SK-N-SH treated with all-trans-retinoic acid at 6 μM for 48 hours (cell line): ENCODE measurements at regions not wholly inside any gene's neighbourhood (a gene's known extent, or its start where the extent isn't known, plus 50 kb on each side); places are given as distances from the start of the nearest gene placed in this dataset.

Experiments
- ATAC-seq: fragments of 200-7000 bp; cut with Tn5 transposase; 3 replicates; pipeline ENCODE4 v1.9.1; 2020; ENCODE audit warnings: mild to moderate bottlenecking, moderate library complexity
- ARNTL ChIP-seq: fragments of 450-650 bp; formaldehyde crosslinking; IDR thresholded peaks from 2 replicates; pipeline ENCODE4 v1.5.0; 2020; ENCODE audit warnings: low read depth, mild to moderate bottlenecking, moderate library complexity, borderline replicate concordance
- BACH2 ChIP-seq: fragments of 250-450 bp; sonication (Bioruptor Pico); IDR thresholded peaks from 2 replicates; pipeline ENCODE4 v1.9.0; 2021; ENCODE audit warnings: mild to moderate bottlenecking, borderline replicate concordance
- CREB5 ChIP-seq: fragments of 250-450 bp; sonication (Bioruptor Pico); IDR thresholded peaks from 2 replicates; pipeline ENCODE4 v1.5.1; 2020; ENCODE audit warnings: low read depth, mild to moderate bottlenecking, moderate library complexity
- CSDC2 ChIP-seq: fragments of 250-450 bp; sonication (Bioruptor Pico); IDR thresholded peaks from 2 replicates; pipeline ENCODE4 v1.5.0; 2020; ENCODE audit warnings: mild to moderate bottlenecking, moderate library complexity
- CSRNP3 ChIP-seq: fragments of 250-450 bp; sonication (Bioruptor Pico); IDR thresholded peaks from 2 replicates; pipeline ENCODE4 v1.5.1; 2021; ENCODE audit warnings: mild to moderate bottlenecking, moderate library complexity
- GLIS3 ChIP-seq: fragments of 250-450 bp; sonication (Bioruptor Pico); IDR thresholded peaks from 2 replicates; pipeline ENCODE4 v1.5.0; 2020; ENCODE audit warnings: mild to moderate bottlenecking, moderate library complexity
- ISL1 ChIP-seq: fragments of 250-450 bp; sonication (Bioruptor Pico); IDR thresholded peaks from 2 replicates; pipeline ENCODE4 v2.1.2; 2022; ENCODE audit warnings: mild to moderate bottlenecking, moderate library complexity
- PATZ1 ChIP-seq: fragments of 250-450 bp; sonication (Bioruptor Pico); IDR thresholded peaks from 2 replicates; pipeline ENCODE4 v1.8.0; 2020; ENCODE audit warnings: mild to moderate bottlenecking, moderate library complexity, borderline replicate concordance
- POU6F1 ChIP-seq: fragments of 250-450 bp; sonication (Bioruptor Pico); IDR thresholded peaks from 2 replicates; pipeline ENCODE4 v1.8.0; 2021; ENCODE audit warnings: low read depth, mild to moderate bottlenecking, moderate library complexity, borderline replicate concordance
- PPARA ChIP-seq: fragments of 250-450 bp; sonication (Bioruptor Pico); IDR thresholded peaks from 2 replicates; pipeline ENCODE4 v1.5.0; 2020; ENCODE audit warnings: mild to moderate bottlenecking, borderline replicate concordance
- RARB ChIP-seq: fragments of 250-450 bp; sonication (Bioruptor Pico); IDR thresholded peaks from 2 replicates; pipeline ENCODE4 v1.8.0; 2021; ENCODE audit warnings: mild to moderate bottlenecking, moderate library complexity
- SNAI2 ChIP-seq: fragments of 250-450 bp; sonication (Bioruptor Pico); IDR thresholded peaks from 2 replicates; pipeline ENCODE4 v1.5.0; 2020; ENCODE audit warnings: mild to moderate bottlenecking, moderate library complexity
- TCF4 ChIP-seq: fragments of 250-450 bp; sonication (Bioruptor Pico); IDR thresholded peaks from 2 replicates; pipeline ENCODE4 v1.8.0; 2021; ENCODE audit warnings: mild to moderate bottlenecking, moderate library complexity, borderline replicate concordance
- TOX ChIP-seq: fragments of 250-450 bp; sonication (Bioruptor Pico); IDR thresholded peaks from 2 replicates; pipeline ENCODE4 v1.8.0; 2021; ENCODE audit warnings: mild to moderate bottlenecking, moderate library complexity, borderline replicate concordance
- TSHZ2 ChIP-seq: fragments of 250-450 bp; sonication (Bioruptor Pico); IDR thresholded peaks from 2 replicates; pipeline ENCODE4 v1.5.0; 2020; ENCODE audit warnings: mild to moderate bottlenecking, moderate library complexity
- ZC3H10 ChIP-seq: fragments of 250-450 bp; sonication (Bioruptor Pico); IDR thresholded peaks from 2 replicates; pipeline ENCODE4 v1.5.1; 2021; ENCODE audit warnings: mild to moderate bottlenecking, moderate library complexity
- ZFP3 ChIP-seq: fragments of 250-450 bp; sonication (Bioruptor Pico); IDR thresholded peaks from 2 replicates; pipeline ENCODE4 v1.5.0; 2020; ENCODE audit warnings: mild to moderate bottlenecking, moderate library complexity
- ZFP30 ChIP-seq: fragments of 450-650 bp; formaldehyde crosslinking; IDR thresholded peaks from 2 replicates; pipeline ENCODE4 v1.5.0; 2022; ENCODE audit warnings: mild to moderate bottlenecking, moderate library complexity
- ZNF565 ChIP-seq: fragments of 450-650 bp; formaldehyde crosslinking; conservative IDR thresholded peaks from 2 replicates; pipeline ENCODE4 v1.5.0; 2020; ENCODE audit warnings: low read depth, mild to moderate bottlenecking, moderate library complexity
- ZNF70 ChIP-seq: fragments of 450-650 bp; formaldehyde crosslinking; IDR thresholded peaks from 2 replicates; pipeline ENCODE4 v1.5.0; 2020; ENCODE audit warnings: mild to moderate bottlenecking, moderate library complexity
- ZNF8 ChIP-seq: fragments of 450-650 bp; formaldehyde crosslinking; IDR thresholded peaks from 2 replicates; pipeline ENCODE4 v1.5.0; 2020; ENCODE audit warnings: mild to moderate bottlenecking, moderate library complexity

GRCh38 chr22:34057726-34058125, 137.4 kb upstream of the LARGE1 start:
- ATAC-seq, result no peak
- no peak for TF ChIP-seq ZFP3
- TF ChIP-seq TCF4 (CRISPR knock-in tag), result no peak
- TF ChIP-seq BACH2 (CRISPR knock-in tag), result no peak
- no peak for TF ChIP-seq ARNTL
- no peak for TF ChIP-seq SNAI2 (CRISPR knock-in tag)
- no peak for TF ChIP-seq RARB
- no peak for TF ChIP-seq TOX (CRISPR knock-in tag)
- no peak for TF ChIP-seq ZNF70 (CRISPR knock-in tag)
- TF ChIP-seq POU6F1, result no peak
- TF ChIP-seq PPARA, result no peak
- no peak for TF ChIP-seq CSRNP3 (CRISPR knock-in tag)
- no peak for TF ChIP-seq CREB5
- TF ChIP-seq ISL1 (CRISPR knock-in tag), result no peak
- TF ChIP-seq ZC3H10 (CRISPR knock-in tag), result no peak
- no peak for TF ChIP-seq TSHZ2
- no peak for TF ChIP-seq CSDC2
- no peak for TF ChIP-seq ZFP30
- TF ChIP-seq ZNF565 (CRISPR knock-in tag), result no peak
- no peak for TF ChIP-seq ZNF8
- TF ChIP-seq, all 23 proteins: peak for 0

GRCh38 chr22:34064696-34065095, 144.4 kb upstream of the LARGE1 start:
- ATAC-seq, result no peak
- no peak for TF ChIP-seq CSDC2
- no peak for TF ChIP-seq ZNF565 (CRISPR knock-in tag)
- TF ChIP-seq SNAI2 (CRISPR knock-in tag), result no peak
- TF ChIP-seq ZFP3, result no peak
- TF ChIP-seq PPARA, result no peak
- no peak for TF ChIP-seq ZC3H10 (CRISPR knock-in tag)
- TF ChIP-seq GLIS3 (CRISPR knock-in tag), result no peak
- TF ChIP-seq PATZ1 (CRISPR knock-in tag), result no peak
- no peak for TF ChIP-seq TSHZ2
- no peak for TF ChIP-seq TOX (CRISPR knock-in tag)
